HepG2 (cell line): ENCODE measurements at regions not wholly inside any gene's neighbourhood (a gene's known extent, or its start where the extent isn't known, plus 50 kb on each side); places are given as distances from the start of the nearest gene placed in this dataset.

Experiments used
- CENPT ChIP-seq: sonication (generic); formaldehyde crosslinking; IDR thresholded peaks from 2 replicates; pipeline ENCODE4 v1.8.0; 2022; ENCODE audit warnings: low read depth, mild to moderate bottlenecking, moderate library complexity, missing genetic modification reagents
- DPF2 ChIP-seq: sonication (generic); formaldehyde crosslinking; IDR thresholded peaks from 2 replicates; pipeline ENCODE4 v1.4.0; 2020; ENCODE audit warnings: mild to moderate bottlenecking, low read depth, missing genetic modification reagents, borderline replicate concordance
- NCOR1 ChIP-seq: fragments of 200-600 bp; sonication (generic); IDR thresholded peaks from 2 replicates; pipeline ENCODE4 v1.7.0; 2017; ENCODE audit warnings: antibody characterized with exemption, low read length, borderline replicate concordance
- YY1 ChIP-seq: IDR thresholded peaks from 2 replicates; pipeline ENCODE4 v1.6.1; 2011; ENCODE audit warnings: low read length, low read depth, moderate library complexity, mild to moderate bottlenecking; ENCODE audit not compliant: insufficient read depth, insufficient replicate concordance
- ZNF607 ChIP-seq: sonication (generic); formaldehyde crosslinking; IDR thresholded peaks from 2 replicates; pipeline ENCODE4 v1.5.1; 2020; ENCODE audit warnings: missing genetic modification reagents, mild to moderate bottlenecking, borderline replicate concordance
- ZNF777 ChIP-seq: sonication (generic); formaldehyde crosslinking; IDR thresholded peaks from 2 replicates; pipeline ENCODE4 v1.4.0; 2020; ENCODE audit warnings: missing genetic modification reagents

DNA sequence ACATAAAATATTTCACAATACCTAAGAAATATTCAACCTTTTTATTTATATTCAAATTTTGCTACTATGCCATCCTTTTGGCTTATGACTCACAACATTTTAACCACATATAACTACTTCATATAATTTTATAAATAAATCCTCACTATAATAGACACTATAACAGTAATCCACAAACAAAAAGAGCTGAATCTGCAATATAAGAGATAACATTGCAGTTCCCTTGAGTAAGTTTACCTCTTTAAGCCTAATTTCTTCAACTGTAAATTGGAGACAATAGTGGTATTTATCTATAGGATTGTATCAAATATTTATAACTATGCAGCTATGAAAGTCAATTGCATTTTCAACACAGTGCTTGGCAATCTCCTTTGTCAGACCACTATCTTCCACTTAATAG lies 1084.5 kb downstream of the NR2F1-AS1 start:
- no peak for TF ChIP-seq ZNF607 (CRISPR knock-in tag)
- no peak for TF ChIP-seq CENPT (CRISPR knock-in tag)
- TF ChIP-seq ZNF777 = no peak
- no peak for TF ChIP-seq YY1
- no peak for TF ChIP-seq DPF2 (CRISPR knock-in tag)
- no peak for TF ChIP-seq NCOR1
